Ascending aorta (tissue), 2 donors: ENCODE measurements at regions not wholly inside any gene's neighbourhood (a gene's known extent, or its start where the extent isn't known, plus 50 kb on each side); places are given as distances from the start of the nearest gene placed in this dataset.
A peak's percentile ranks its signal among the peaks of the same experiment; 100 is the strongest.

Experiments
- DNase-seq, 2 donors: peaks; one replicate each; pipeline ENCODE4 v3.0.0-alpha.2; 2019; ENCODE audit warnings: low spot score in 2 of 2
- H3K27ac ChIP-seq, 2 donors: fragments of 200-600 bp; sonication (generic); one replicate each; pipeline ENCODE4 v1.5.1; 2016 to 2017; ENCODE audit warnings: mild to moderate bottlenecking in 1 of 2
- H3K27me3 ChIP-seq: fragments of 200-600 bp; sonication (generic); one replicate; pipeline ENCODE4 v1.5.1; 2017
- H3K36me3 ChIP-seq, 2 donors: fragments of 200-600 bp; sonication (generic); one replicate each; pipeline ENCODE4 v1.5.1; 2016
- H3K4me1 ChIP-seq, 2 donors: fragments of 200-600 bp; sonication (generic); one replicate each; pipeline ENCODE4 v1.5.1; 2016 to 2017; ENCODE audit warnings: mild to moderate bottlenecking in 1 of 2
- H3K4me3 ChIP-seq, 2 donors: fragments of 200-600 bp; sonication (generic); one replicate each; pipeline ENCODE4 v1.5.1; 2016 to 2017; ENCODE audit warnings: mild to moderate bottlenecking in 1 of 2
- H3K9me3 ChIP-seq, 2 donors: fragments of 200-600 bp; sonication (generic); one replicate each; pipeline ENCODE4 v1.5.1; 2016
- CTCF ChIP-seq, 3 experiments: fragments of 200-600 bp in 2 of 3; fragments of 450-650 bp in 1 of 3; sonication (generic) in 2 of 3; IDR thresholded peaks; one replicate each; pipeline ENCODE4 v1.5.1; 2016 to 2019; ENCODE audit warnings: antibody characterized with exemption in 3 of 3, mild to moderate bottlenecking in 1 of 3, moderate library complexity in 1 of 3
- intact Hi-C: fragments of 100-400 bp; cut with DNase I; formaldehyde crosslinking; loops from one replicate; pipeline ENCODE4 v1.15.1; 2023

- no peak overlapping the region for H3K27ac ChIP-seq
- peaks cover 0 to 10% of the 10 kb centered on the region in 2 donors for H3K4me1 ChIP-seq
- no peaks in the 10 kb centered on the region for H3K9me3 ChIP-seq
- H3K36me3 ChIP-seq: no peaks in the 10 kb centered on the region
- H3K27me3 ChIP-seq: no peaks in the 10 kb centered on the region
- DNase-seq: no peak
- intact Hi-C loops: no loop called here
- H3K4me3 ChIP-seq: no peak overlapping the region
- no peak for TF ChIP-seq CTCF (IDR thresholded peaks at IDR 0.05)
Observed at GRCh38 chr9:95643619-95644018, 126.8 kb upstream of the PTCH1 start.

GRCh38 chr9:95642189-95642588 is 125.4 kb upstream of the PTCH1 start:
- Histone ChIP-seq H3K4me1 (peaks cover 0 to 10% of the 10 kb centered on the region in 2 donors), H3K9me3 (no peaks in the 10 kb centered on the region), H3K4me3 (no peak overlapping the region), H3K27ac (no peak overlapping the region), H3K36me3 (no peaks in the 10 kb centered on the region), H3K27me3 (no peaks in the 10 kb centered on the region)
- intact Hi-C loops: no loop called here
- no peak for DNase-seq
- no peak for TF ChIP-seq CTCF (IDR thresholded peaks at IDR 0.05)

GRCh38 chr9:95641586-95641985 is 124.8 kb upstream of the PTCH1 start:
- Histone ChIP-seq H3K27me3 (no peaks in the 10 kb centered on the region), H3K9me3 (no peaks in the 10 kb centered on the region), H3K27ac (no peak overlapping the region), H3K36me3 (no peaks in the 10 kb centered on the region), H3K4me1 (peaks cover 0 to 10% of the 10 kb centered on the region in 2 donors), H3K4me3 (no peak overlapping the region)
- intact Hi-C loops: no loop called here
- TF ChIP-seq CTCF (IDR thresholded peaks at IDR 0.05): no peak
- no peak for DNase-seq

GRCh38 chr9:95640336-95640735 is 123.6 kb upstream of the PTCH1 start:
- DNase-seq: no peak
- Histone ChIP-seq H3K4me3 (no peak overlapping the region), H3K27me3 (no peaks in the 10 kb centered on the region), H3K36me3 (no peaks in the 10 kb centered on the region), H3K4me1 (peaks cover 0 to 10% of the 10 kb centered on the region in 2 donors), H3K27ac (peak overlapping the region in 1 of 2 donors; percentile 2), H3K9me3 (no peaks in the 10 kb centered on the region)
- intact Hi-C loops: no loop called here
- TF ChIP-seq CTCF (IDR thresholded peaks at IDR 0.05): no peak

GRCh38 chr9:95635986-95636671 is 119.4 kb upstream of the PTCH1 start:
- no peak for TF ChIP-seq CTCF (IDR thresholded peaks at IDR 0.05)
- Histone ChIP-seq H3K27me3 (no peaks in the 10 kb centered on the region), H3K27ac (no peak overlapping the region), H3K9me3 (no peaks in the 10 kb centered on the region), H3K36me3 (no peaks in the 10 kb centered on the region), H3K4me1 (peaks cover 0 to 10% of the 10 kb centered on the region in 2 donors), H3K4me3 (no peak overlapping the region)
- intact Hi-C loops: no loop called here
- no peak for DNase-seq

GRCh38 chr9:95634536-95634935 is 117.8 kb upstream of the PTCH1 start:
- Histone ChIP-seq H3K4me3 (no peak overlapping the region), H3K27me3 (no peaks in the 10 kb centered on the region), H3K27ac (no peak overlapping the region), H3K4me1 (no peaks in the 10 kb centered on the region), H3K36me3 (no peaks in the 10 kb centered on the region), H3K9me3 (no peaks in the 10 kb centered on the region)
- intact Hi-C loops: no loop called here
- no peak for DNase-seq
- no peak for TF ChIP-seq CTCF (IDR thresholded peaks at IDR 0.05)
